Thoracic aorta (tissue), 2 donors: ENCODE measurements at regions not wholly inside any gene's neighbourhood (a gene's known extent, or its start where the extent isn't known, plus 50 kb on each side); places are given as distances from the start of the nearest gene placed in this dataset.
A peak's percentile ranks its signal among the peaks of the same experiment; 100 is the strongest.

Experiments used
- ATAC-seq: fragments of 150-250 bp; one replicate; pipeline ENCODE4 v1.8.0; 2017; ENCODE audit warnings: low read depth; ENCODE audit not compliant: insufficient number of reproducible peaks, low FRiP score
- DNase-seq: peaks from one replicate; pipeline ENCODE4 v3.0.0-alpha.2; 2020; ENCODE audit warnings: low spot score
- H3K27ac ChIP-seq, 2 donors: fragments of 200-600 bp; sonication (generic); 1 replicate in 1 of 2; 2 replicates in 1 of 2; pipeline ENCODE4 v1.5.1; 2016; ENCODE audit warnings: mild to moderate bottlenecking in 2 of 2, moderate library complexity in 2 of 2
- H3K27me3 ChIP-seq: fragments of 200-600 bp; sonication (generic); replicated peaks from 2 replicates; pipeline ENCODE4 v1.6.0; 2016; ENCODE audit warnings: mild to moderate bottlenecking; ENCODE audit not compliant: insufficient read depth
- H3K36me3 ChIP-seq: fragments of 200-600 bp; sonication (generic); one replicate; pipeline ENCODE4 v1.5.1; 2016
- H3K4me1 ChIP-seq, 2 donors: fragments of 200-600 bp; sonication (generic); 1 replicate in 1 of 2; 2 replicates in 1 of 2; pipeline versions ENCODE4 v1.5.1 to v1.6.0; 2016; ENCODE audit warnings: low read depth in 2 of 2, mild to moderate bottlenecking in 1 of 2; ENCODE audit not compliant: control insufficient read depth in 1 of 2
- H3K4me3 ChIP-seq: fragments of 200-600 bp; sonication (generic); 2 replicates; pipeline ENCODE4 v1.5.1; 2016; ENCODE audit warnings: mild to moderate bottlenecking
- H3K9me3 ChIP-seq: fragments of 200-600 bp; sonication (generic); 2 replicates; pipeline ENCODE4 v1.5.1; 2016
- TF ChIP-seq, protein P1 (sequence below): fragments of 200-600 bp; sonication (generic); IDR thresholded peaks from one replicate; pipeline ENCODE4 v1.5.1; 2019; ENCODE audit warnings: antibody characterized with exemption

- TF ChIP-seq, protein P1, sequence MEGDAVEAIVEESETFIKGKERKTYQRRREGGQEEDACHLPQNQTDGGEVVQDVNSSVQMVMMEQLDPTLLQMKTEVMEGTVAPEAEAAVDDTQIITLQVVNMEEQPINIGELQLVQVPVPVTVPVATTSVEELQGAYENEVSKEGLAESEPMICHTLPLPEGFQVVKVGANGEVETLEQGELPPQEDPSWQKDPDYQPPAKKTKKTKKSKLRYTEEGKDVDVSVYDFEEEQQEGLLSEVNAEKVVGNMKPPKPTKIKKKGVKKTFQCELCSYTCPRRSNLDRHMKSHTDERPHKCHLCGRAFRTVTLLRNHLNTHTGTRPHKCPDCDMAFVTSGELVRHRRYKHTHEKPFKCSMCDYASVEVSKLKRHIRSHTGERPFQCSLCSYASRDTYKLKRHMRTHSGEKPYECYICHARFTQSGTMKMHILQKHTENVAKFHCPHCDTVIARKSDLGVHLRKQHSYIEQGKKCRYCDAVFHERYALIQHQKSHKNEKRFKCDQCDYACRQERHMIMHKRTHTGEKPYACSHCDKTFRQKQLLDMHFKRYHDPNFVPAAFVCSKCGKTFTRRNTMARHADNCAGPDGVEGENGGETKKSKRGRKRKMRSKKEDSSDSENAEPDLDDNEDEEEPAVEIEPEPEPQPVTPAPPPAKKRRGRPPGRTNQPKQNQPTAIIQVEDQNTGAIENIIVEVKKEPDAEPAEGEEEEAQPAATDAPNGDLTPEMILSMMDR, result no peak
- Histone ChIP-seq H3K4me3 (no peak overlapping the region), H3K27me3 (no peaks in the 10 kb centered on the region), H3K36me3 (no peaks in the 10 kb centered on the region), H3K4me1 (peaks cover 25 to 64% of the 10 kb centered on the region in 2 donors), H3K27ac (peak overlapping the region; percentile 66 to 73), H3K9me3 (no peaks in the 10 kb centered on the region)
- DNase-seq, result no peak
- ATAC-seq, result no peak
Measured at GRCh38 chr15:35305946-35306345, 220.9 kb upstream of the NANOGP8 start.

DNA sequence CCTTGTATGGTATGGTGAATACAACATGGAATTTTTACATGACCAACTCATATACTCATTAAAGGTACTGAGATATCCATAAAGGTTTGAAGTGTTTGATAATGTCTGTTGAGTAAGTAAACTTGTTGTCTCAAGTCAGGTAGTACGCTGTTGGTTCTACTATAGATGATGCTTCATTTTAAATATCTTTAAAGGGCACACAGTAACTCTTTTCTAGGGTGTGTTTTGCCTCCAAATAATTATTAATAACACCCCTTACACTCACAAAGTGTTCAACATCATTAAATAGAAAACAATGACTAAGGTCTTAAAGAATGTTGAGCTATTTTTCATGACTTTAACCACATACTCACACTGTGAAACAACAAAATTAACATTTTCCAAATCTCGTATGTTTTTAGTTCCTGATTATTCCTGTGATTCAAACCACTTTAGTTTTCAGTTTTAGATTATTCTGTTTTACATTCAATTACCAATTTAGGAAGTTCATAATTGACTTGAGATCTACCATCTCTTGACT, 220.0 kb upstream of the NANOGP8 start:
- Histone ChIP-seq H3K27ac (peak overlapping the region; percentile 66 to 73), H3K27me3 (no peaks in the 10 kb centered on the region), H3K4me1 (peaks cover 23 to 56% of the 10 kb centered on the region in 2 donors), H3K36me3 (no peaks in the 10 kb centered on the region), H3K4me3 (no peak overlapping the region), H3K9me3 (no peaks in the 10 kb centered on the region)
- ATAC-seq (no peak), DNase-seq (no peak)
- TF ChIP-seq, protein P1, result no peak

DNA sequence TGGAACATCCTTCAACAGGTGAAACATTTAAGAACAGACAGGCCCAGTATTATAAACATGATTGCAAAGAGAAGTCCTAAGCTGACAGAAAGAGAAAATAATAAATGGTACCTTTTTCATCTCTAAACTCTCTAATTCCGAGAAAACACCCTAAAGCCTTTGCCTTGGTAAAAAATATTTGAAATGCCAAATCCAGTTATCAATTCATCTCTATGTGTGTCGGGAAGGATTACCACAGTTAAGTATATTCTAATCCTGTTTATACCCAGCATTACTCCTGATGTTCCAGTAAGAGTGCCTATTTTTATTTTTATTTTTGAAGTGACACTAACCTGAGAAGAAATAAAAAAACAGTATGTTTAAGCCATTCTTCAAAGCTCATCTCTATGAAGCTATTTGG, 219.3 kb upstream of the NANOGP8 start:
- H3K27ac ChIP-seq, result peak overlapping the region; percentile 56 to 66
- H3K4me3 ChIP-seq, result no peak overlapping the region
- H3K36me3 ChIP-seq, result no peaks in the 10 kb centered on the region
- TF ChIP-seq, protein P1, result no peak
- H3K4me1 ChIP-seq, result peaks cover 18 to 49% of the 10 kb centered on the region in 2 donors
- DNase-seq, result no peak
- H3K27me3 ChIP-seq, result no peaks in the 10 kb centered on the region
- ATAC-seq, result no peak
- H3K9me3 ChIP-seq, result no peaks in the 10 kb centered on the region

- no peak for ATAC-seq
- no peak for DNase-seq
- Histone ChIP-seq H3K27ac (no peak overlapping the region), H3K4me3 (no peak overlapping the region), H3K4me1 (peaks cover 13 to 31% of the 10 kb centered on the region in 2 donors), H3K9me3 (no peaks in the 10 kb centered on the region), H3K36me3 (no peaks in the 10 kb centered on the region), H3K27me3 (no peaks in the 10 kb centered on the region)
- TF ChIP-seq, protein P1, result no peak
Measured at GRCh38 chr15:35302334-35302733, 217.2 kb upstream of the NANOGP8 start.

GRCh38 chr15:35301088-35301487, 216.0 kb upstream of the NANOGP8 start:
- H3K4me1 ChIP-seq, result peaks cover 7 to 18% of the 10 kb centered on the region in 2 donors
- ATAC-seq, result no peak
- no peak overlapping the region for H3K27ac ChIP-seq
- H3K4me3 ChIP-seq, result no peak overlapping the region
- DNase-seq, result no peak
- H3K27me3 ChIP-seq, result no peaks in the 10 kb centered on the region
- no peaks in the 10 kb centered on the region for H3K9me3 ChIP-seq
- H3K36me3 ChIP-seq, result no peaks in the 10 kb centered on the region
- TF ChIP-seq, protein P1, result no peak
